Aorta (tissue), 5 donors: ENCODE measurements at regions not wholly inside any gene's neighbourhood (a gene's known extent, or its start where the extent isn't known, plus 50 kb on each side); places are given as distances from the start of the nearest gene placed in this dataset.
A peak's percentile ranks its signal among the peaks of the same experiment; 100 is the strongest.

ENCODE experiments used
- ATAC-seq: fragments of 200-7000 bp; cut with Tn5 transposase; one replicate; pipeline ENCODE4 v1.9.1; 2022; ENCODE audit warnings: moderate library complexity; ENCODE audit not compliant: low FRiP score
- DNase-seq, 2 donors: peaks; one replicate each; pipeline ENCODE4 v3.0.0-alpha.2; 2020
- H3K27ac ChIP-seq, 2 donors: one replicate each; pipeline ENCODE4 v1.5.1; 2013; ENCODE audit warnings: low read length in 2 of 2, mild to moderate bottlenecking in 2 of 2, moderate library complexity in 2 of 2, control low read depth in 1 of 2, inconsistent platforms in 1 of 2, low read depth in 1 of 2
- H3K27me3 ChIP-seq, 2 donors: one replicate each; pipeline ENCODE4 v1.6.1; 2013; ENCODE audit warnings: control low read depth in 1 of 2, low read length in 1 of 2, mild to moderate bottlenecking in 1 of 2, moderate library complexity in 1 of 2; ENCODE audit not compliant: insufficient read depth in 2 of 2, control insufficient read depth in 1 of 2
- H3K36me3 ChIP-seq, 2 donors: one replicate each; pipeline ENCODE4 v1.6.1; 2013; ENCODE audit warnings: control low read depth in 1 of 2, low read length in 1 of 2, mild to moderate bottlenecking in 1 of 2; ENCODE audit not compliant: insufficient read depth in 2 of 2, control insufficient read depth in 1 of 2
- H3K4me1 ChIP-seq, 2 donors: one replicate each; pipeline ENCODE4 v1.6.1; 2013; ENCODE audit warnings: low read length in 2 of 2, control low read depth in 1 of 2, mild to moderate bottlenecking in 1 of 2, moderate library complexity in 1 of 2; ENCODE audit not compliant: insufficient read depth in 2 of 2, control insufficient read depth in 1 of 2
- H3K4me3 ChIP-seq, 2 donors: one replicate each; pipeline ENCODE4 v1.5.1; 2013; ENCODE audit warnings: low read length in 2 of 2, control low read depth in 1 of 2, mild to moderate bottlenecking in 1 of 2
- H3K9me3 ChIP-seq: one replicate; pipeline ENCODE4 v1.6.1; 2013; ENCODE audit warnings: mild to moderate bottlenecking, low read length; ENCODE audit not compliant: control insufficient read depth
- WGBS, 2 donors: extraction: QIAGEN DNeasy Blood & Tissue Kit; methylation state at CpG; one replicate each; pipeline ENCODE4 v1.1.7; 2013; 5-methylcytosine and 5-hydroxymethylcytosine counted together
- intact Hi-C, 2 donors: fragments of 100-400 bp; cut with DNase I; formaldehyde crosslinking; loops; one replicate each; pipeline versions ENCODE4 v1.14.2 to v1.15.0; 2022
- donor health status: healthy with polysubstance abuse.
- donor health status: Bipolar disorder and iron deficiency.
- donor health status: DM: no; HTN: no; CAD: no.
- donor health status: DM: no; HTN: no; CAD: no.
- donor health status: DM: yes; HTN: yes; CAD: no.

GRCh38 chr11:70908223-70908622, 344.2 kb downstream of the SHANK2 start:
- Histone ChIP-seq H3K27ac (no peak overlapping the region), H3K4me1 (no peaks in the 10 kb centered on the region), H3K4me3 (no peak overlapping the region), H3K9me3 (peaks cover 4% of the 10 kb centered on the region), H3K27me3 (no peaks in the 10 kb centered on the region), H3K36me3 (no peaks in the 10 kb centered on the region)
- ATAC-seq (no peak), DNase-seq (peak in 1 of 2 donors; percentile 47)
- intact Hi-C loops = no loop called here
- WGBS, 2 donors = 68 to 77% methylated on average over 9 of the region's 9 CpGs

GRCh38 chr11:70910835-70911234, 341.5 kb downstream of the SHANK2 start:
- no peak overlapping the region for H3K27ac ChIP-seq
- no peaks in the 10 kb centered on the region for H3K36me3 ChIP-seq
- intact Hi-C loops = no loop called here
- H3K4me1 ChIP-seq = no peaks in the 10 kb centered on the region
- no peaks in the 10 kb centered on the region for H3K27me3 ChIP-seq
- H3K9me3 ChIP-seq = peaks cover 3% of the 10 kb centered on the region
- no peak overlapping the region for H3K4me3 ChIP-seq
- 82 to 89% methylated on average over 7 of the region's 7 CpGs for WGBS, 2 donors
- ATAC-seq (no peak), DNase-seq (peak in 1 of 2 donors; percentile 14)

GRCh38 chr11:70912226-70912840, 340.0 kb downstream of the SHANK2 start:
- intact Hi-C loops = no loop called here
- ATAC-seq (no peak), DNase-seq (peak in 1 of 2 donors; percentile 49)
- no peak overlapping the region for H3K4me3 ChIP-seq
- H3K36me3 ChIP-seq = no peaks in the 10 kb centered on the region
- H3K4me1 ChIP-seq = no peaks in the 10 kb centered on the region
- no peaks in the 10 kb centered on the region for H3K9me3 ChIP-seq
- no peak overlapping the region for H3K27ac ChIP-seq
- WGBS, 2 donors = 53 to 58% methylated on average over 11 of the region's 11 CpGs
- H3K27me3 ChIP-seq = no peaks in the 10 kb centered on the region

- intact Hi-C loops = no loop called here
- Histone ChIP-seq H3K27ac (no peak overlapping the region), H3K4me1 (no peaks in the 10 kb centered on the region), H3K4me3 (no peak overlapping the region), H3K9me3 (no peaks in the 10 kb centered on the region), H3K36me3 (no peaks in the 10 kb centered on the region), H3K27me3 (no peaks in the 10 kb centered on the region)
- 13 to 16% methylated on average over 13 of the region's 13 CpGs for WGBS, 2 donors
- ATAC-seq (no peak), DNase-seq (peak in 1 of 2 donors; percentile 56)
These were observed 338.6 kb downstream of the SHANK2 start for GRCh38 chr11:70913715-70914231.

GRCh38 chr11:70914496-70914895, 337.9 kb downstream of the SHANK2 start:
- ATAC-seq (no peak), DNase-seq (no peak)
- intact Hi-C loops = no loop called here
- Histone ChIP-seq H3K9me3 (peaks cover 2% of the 10 kb centered on the region), H3K36me3 (no peaks in the 10 kb centered on the region), H3K4me1 (no peaks in the 10 kb centered on the region), H3K27ac (no peak overlapping the region), H3K4me3 (no peak overlapping the region), H3K27me3 (no peaks in the 10 kb centered on the region)
- WGBS, 2 donors = 85 to 87% methylated on average over 7 of the region's 7 CpGs

- 46 to 54% methylated on average over 17 of the region's 17 CpGs for WGBS, 2 donors
These were observed 337.0 kb downstream of the SHANK2 start for GRCh38 chr11:70915158-70915985.

GRCh38 chr11:70916351-70916750, 336.0 kb downstream of the SHANK2 start:
- WGBS, 2 donors = 86 to 88% methylated on average over 8 of the region's 8 CpGs
- H3K27me3 ChIP-seq = no peaks in the 10 kb centered on the region
- ATAC-seq (no peak), DNase-seq (peak in 1 of 2 donors; percentile 19)
- peaks cover 6% of the 10 kb centered on the region for H3K9me3 ChIP-seq
- no peak overlapping the region for H3K27ac ChIP-seq
- H3K36me3 ChIP-seq = no peaks in the 10 kb centered on the region
- no peak overlapping the region for H3K4me3 ChIP-seq
- intact Hi-C loops = no loop called here
- H3K4me1 ChIP-seq = no peaks in the 10 kb centered on the region

More at GRCh38 chr11:70915158-70915985, 337.0 kb downstream of the SHANK2 start:
- H3K36me3 ChIP-seq = no peaks in the 10 kb centered on the region
- H3K9me3 ChIP-seq = peaks cover 4% of the 10 kb centered on the region
- H3K27me3 ChIP-seq = no peaks in the 10 kb centered on the region
- peak in 1 of 2 donors; percentile 12 for DNase-seq
- ATAC-seq = no peak
- H3K4me3 ChIP-seq = no peak overlapping the region
- intact Hi-C loops = no loop called here
- no peaks in the 10 kb centered on the region for H3K4me1 ChIP-seq
- no peak overlapping the region for H3K27ac ChIP-seq

GRCh38 chr11:70918242-70918641, 334.1 kb downstream of the SHANK2 start:
- H3K27me3 ChIP-seq = no peaks in the 10 kb centered on the region
- no peak overlapping the region for H3K27ac ChIP-seq
- H3K4me1 ChIP-seq = no peaks in the 10 kb centered on the region
- ATAC-seq (no peak), DNase-seq (no peak)
- no peak overlapping the region for H3K4me3 ChIP-seq
- intact Hi-C loops = no loop called here
- H3K9me3 ChIP-seq = peaks cover 8% of the 10 kb centered on the region
- WGBS, 2 donors = 71% methylated on average over 7 of the region's 7 CpGs
- no peaks in the 10 kb centered on the region for H3K36me3 ChIP-seq

GRCh38 chr11:70921804-70922203, 330.6 kb downstream of the SHANK2 start:
- Histone ChIP-seq H3K27me3 (no peaks in the 10 kb centered on the region), H3K27ac (no peak overlapping the region), H3K36me3 (no peaks in the 10 kb centered on the region), H3K4me3 (no peak overlapping the region), H3K9me3 (peaks cover 10% of the 10 kb centered on the region), H3K4me1 (no peaks in the 10 kb centered on the region)
- intact Hi-C loops = no loop called here
- no peak for DNase-seq
- 91 to 92% methylated on average over 4 of the region's 4 CpGs for WGBS, 2 donors
- ATAC-seq = no peak
